A673 (cell line): ENCODE measurements at regions not wholly inside any gene's neighbourhood (a gene's known extent, or its start where the extent isn't known, plus 50 kb on each side); places are given as distances from the start of the nearest gene placed in this dataset.

ENCODE experiments used
- EZH2 ChIP-seq: fragments of 200-600 bp; sonication (generic); IDR thresholded peaks from 2 replicates; pipeline ENCODE4 v1.6.1; 2017; ENCODE audit warnings: borderline replicate concordance, low read depth, mild to moderate bottlenecking, mixed read lengths, antibody characterized with exemption, low read length; ENCODE audit not compliant: poor library complexity, severe bottlenecking
- TF ChIP-seq, protein P1 (sequence below): fragments of 300-800, 200-600 bp; sonication (generic); conservative IDR thresholded peaks from 2 replicates; pipeline ENCODE4 v1.5.1; 2017; ENCODE audit warnings: low read depth, mild to moderate bottlenecking, antibody characterized with exemption, low read length, moderate library complexity, mixed read lengths

DNA sequence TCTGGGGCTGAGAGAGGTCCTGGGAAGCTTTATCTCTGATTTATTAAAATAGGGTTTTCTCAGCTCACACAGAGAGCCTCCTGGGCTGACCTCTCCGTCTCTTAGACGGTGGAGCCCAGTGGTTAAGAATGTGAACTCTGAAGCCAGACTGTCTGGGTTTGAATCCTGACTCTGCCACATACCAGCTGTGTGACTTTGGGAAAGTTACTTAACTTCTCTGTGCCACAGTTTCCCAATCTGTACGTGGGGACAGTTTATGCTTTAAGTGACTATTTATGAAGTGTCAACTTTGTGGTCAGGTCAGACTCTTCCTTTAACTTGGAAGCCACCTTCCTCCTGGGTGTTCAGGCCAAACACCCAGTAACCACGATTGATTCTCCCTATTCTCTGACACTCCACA, 290.9 kb downstream of the AACS start:
- TF ChIP-seq, protein P1, sequence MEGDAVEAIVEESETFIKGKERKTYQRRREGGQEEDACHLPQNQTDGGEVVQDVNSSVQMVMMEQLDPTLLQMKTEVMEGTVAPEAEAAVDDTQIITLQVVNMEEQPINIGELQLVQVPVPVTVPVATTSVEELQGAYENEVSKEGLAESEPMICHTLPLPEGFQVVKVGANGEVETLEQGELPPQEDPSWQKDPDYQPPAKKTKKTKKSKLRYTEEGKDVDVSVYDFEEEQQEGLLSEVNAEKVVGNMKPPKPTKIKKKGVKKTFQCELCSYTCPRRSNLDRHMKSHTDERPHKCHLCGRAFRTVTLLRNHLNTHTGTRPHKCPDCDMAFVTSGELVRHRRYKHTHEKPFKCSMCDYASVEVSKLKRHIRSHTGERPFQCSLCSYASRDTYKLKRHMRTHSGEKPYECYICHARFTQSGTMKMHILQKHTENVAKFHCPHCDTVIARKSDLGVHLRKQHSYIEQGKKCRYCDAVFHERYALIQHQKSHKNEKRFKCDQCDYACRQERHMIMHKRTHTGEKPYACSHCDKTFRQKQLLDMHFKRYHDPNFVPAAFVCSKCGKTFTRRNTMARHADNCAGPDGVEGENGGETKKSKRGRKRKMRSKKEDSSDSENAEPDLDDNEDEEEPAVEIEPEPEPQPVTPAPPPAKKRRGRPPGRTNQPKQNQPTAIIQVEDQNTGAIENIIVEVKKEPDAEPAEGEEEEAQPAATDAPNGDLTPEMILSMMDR: no peak
- no peak for TF ChIP-seq EZH2
